ENCODE measurements at regions not wholly inside any gene's neighbourhood (a gene's known extent, or its start where the extent isn't known, plus 50 kb on each side); places are given as distances from the start of the nearest gene placed in this dataset.

DNA sequence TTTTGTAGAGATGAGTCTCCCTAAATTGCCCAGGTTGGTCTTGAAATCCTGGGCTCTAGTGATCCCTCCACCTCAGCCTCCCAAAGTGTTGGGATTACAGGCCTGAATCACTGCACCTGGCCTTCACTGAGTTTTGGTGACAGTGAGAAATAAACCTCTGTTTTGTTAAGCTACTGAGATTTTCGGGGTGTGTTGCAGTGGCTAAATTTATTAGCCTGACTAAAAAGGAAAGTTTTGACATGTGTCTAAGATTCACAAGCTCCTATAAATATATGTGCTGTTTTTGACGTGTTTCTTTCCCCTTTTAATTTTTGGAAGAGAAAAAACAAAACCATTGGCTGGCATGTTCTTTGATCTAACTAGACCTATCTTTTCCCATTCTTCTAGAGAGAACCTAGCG lies 190.5 kb upstream of the MC4R start:
- H3K4me3 ChIP-seq (ENCODE audit: low read depth, low read length): no peak overlapping the region
- TF ChIP-seq, protein P1, sequence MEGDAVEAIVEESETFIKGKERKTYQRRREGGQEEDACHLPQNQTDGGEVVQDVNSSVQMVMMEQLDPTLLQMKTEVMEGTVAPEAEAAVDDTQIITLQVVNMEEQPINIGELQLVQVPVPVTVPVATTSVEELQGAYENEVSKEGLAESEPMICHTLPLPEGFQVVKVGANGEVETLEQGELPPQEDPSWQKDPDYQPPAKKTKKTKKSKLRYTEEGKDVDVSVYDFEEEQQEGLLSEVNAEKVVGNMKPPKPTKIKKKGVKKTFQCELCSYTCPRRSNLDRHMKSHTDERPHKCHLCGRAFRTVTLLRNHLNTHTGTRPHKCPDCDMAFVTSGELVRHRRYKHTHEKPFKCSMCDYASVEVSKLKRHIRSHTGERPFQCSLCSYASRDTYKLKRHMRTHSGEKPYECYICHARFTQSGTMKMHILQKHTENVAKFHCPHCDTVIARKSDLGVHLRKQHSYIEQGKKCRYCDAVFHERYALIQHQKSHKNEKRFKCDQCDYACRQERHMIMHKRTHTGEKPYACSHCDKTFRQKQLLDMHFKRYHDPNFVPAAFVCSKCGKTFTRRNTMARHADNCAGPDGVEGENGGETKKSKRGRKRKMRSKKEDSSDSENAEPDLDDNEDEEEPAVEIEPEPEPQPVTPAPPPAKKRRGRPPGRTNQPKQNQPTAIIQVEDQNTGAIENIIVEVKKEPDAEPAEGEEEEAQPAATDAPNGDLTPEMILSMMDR (IDR thresholded peaks at IDR 0.05; ENCODE audit: insufficient read depth, low read depth, low read length, missing control alignments): no peak
- DNase-seq (ENCODE audit: low read depth): no peak

DNA sequence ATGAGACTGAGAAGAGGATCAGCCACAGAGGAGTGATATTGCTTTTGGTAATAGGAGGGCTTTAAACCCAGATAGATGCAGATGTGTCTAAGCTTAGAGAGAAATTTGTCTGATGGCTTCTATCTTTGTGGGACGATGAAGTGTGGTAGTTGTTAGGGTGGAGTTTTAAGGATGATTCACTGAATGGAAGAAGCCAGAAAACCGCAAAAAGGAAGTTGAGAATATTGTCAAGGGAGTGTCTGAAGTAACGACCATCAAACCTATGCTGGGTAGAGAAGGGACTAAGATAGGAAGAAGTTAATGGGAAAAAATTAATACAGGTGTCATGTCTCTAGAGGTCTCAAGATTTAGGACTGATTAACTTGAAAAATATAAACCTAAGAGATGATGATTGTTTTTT lies 195.6 kb upstream of the MC4R start:
- no peak overlapping the region for H3K4me3 ChIP-seq (ENCODE audit: low read depth, low read length)
- TF ChIP-seq, protein P1 (IDR thresholded peaks at IDR 0.05; ENCODE audit: insufficient read depth, low read depth, low read length, missing control alignments): no peak
- no peak for DNase-seq (ENCODE audit: low read depth)

DNA sequence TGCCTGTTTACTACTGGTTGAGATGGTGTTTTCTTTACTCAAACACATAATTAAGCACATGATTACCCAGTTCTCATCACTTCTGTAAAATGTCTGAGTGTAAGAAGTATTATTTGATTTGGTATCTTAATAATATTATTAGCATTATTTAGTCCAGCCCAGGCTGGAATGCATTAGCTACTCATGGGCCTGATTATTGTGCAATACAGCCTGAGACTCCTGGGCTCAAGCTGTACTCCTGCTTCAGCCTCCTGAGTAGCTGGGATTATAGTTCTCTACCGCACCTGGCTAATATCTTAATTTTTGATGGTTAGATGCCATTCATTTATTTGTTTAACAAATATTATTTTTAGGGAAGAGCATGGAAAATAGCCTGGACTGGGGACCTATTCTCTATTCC lies 197.6 kb upstream of the MC4R start:
- TF ChIP-seq, protein P1 (IDR thresholded peaks at IDR 0.05; ENCODE audit: insufficient read depth, low read depth, low read length, missing control alignments): no peak
- DNase-seq (ENCODE audit: low read depth): no peak
- H3K4me3 ChIP-seq (ENCODE audit: low read depth, low read length): no peak overlapping the region

DNA sequence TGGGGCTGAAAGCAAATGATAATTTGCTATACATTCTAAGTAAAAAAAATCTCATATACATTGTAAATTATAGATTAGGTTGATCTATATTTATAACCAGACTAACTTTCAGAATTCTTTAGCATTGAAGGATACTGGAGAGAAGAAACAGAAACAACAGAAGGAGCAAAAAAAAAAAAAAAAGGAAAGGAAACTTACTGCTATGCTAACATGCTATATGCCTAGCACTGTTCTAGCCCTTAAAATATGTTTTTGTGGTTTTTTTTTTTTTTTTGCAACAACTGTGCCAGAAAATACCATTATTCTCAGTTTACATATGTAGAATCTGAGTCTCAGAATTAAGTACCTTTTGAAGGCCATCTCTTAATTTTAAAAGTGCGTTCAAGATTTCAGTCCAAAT lies 204.9 kb upstream of the MC4R start:
- TF ChIP-seq, protein P1 (IDR thresholded peaks at IDR 0.05; ENCODE audit: insufficient read depth, low read depth, low read length, missing control alignments): no peak
- H3K4me3 ChIP-seq (ENCODE audit: low read depth, low read length): no peak overlapping the region
- no peak for DNase-seq (ENCODE audit: low read depth)

DNA sequence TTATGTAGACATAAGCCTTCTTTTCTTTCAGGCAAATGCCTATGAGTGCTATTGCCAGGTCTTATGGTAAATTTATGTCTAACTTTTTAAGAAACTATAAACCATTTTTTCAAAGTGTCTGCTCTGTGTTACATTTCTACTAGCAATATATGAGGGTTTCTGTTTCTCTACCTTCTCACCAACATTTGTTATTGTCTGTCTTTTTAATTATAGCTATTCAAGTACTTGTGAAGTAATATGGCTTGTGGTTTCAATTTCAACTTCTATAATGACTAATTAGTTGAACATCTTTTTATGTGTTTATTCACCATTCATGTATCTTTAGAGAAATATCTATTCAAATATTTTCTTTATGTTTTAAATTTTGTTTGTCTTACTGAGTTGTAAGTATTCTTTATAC lies 213.1 kb upstream of the MC4R start:
- DNase-seq (ENCODE audit: low read depth): no peak

DNA sequence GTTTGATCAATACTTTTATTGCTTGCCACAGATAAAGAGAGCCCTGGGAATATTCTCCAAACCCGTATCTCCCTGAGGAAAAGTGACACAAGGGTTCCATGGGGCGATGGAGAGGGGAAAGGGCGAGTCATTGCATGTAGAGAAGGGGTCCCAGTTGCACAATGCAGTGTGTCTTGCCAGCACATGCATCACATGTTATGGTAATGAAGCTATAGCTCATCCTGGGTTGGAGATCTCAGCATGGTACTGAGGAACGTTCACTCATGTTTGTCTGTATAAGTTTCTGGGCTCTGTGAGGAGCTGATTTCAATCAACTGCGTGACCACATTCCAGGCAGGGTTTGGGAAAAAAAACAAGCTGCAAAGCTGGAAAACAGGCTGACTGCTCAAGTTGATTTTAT lies 220.7 kb upstream of the MC4R start:
- TF ChIP-seq, protein P1 (IDR thresholded peaks at IDR 0.05; ENCODE audit: insufficient read depth, low read depth, low read length, missing control alignments): no peak
- DNase-seq (ENCODE audit: low read depth): no peak
- H3K4me3 ChIP-seq (ENCODE audit: low read depth, low read length): no peak overlapping the region

More for the DNA sequence above, 213.1 kb upstream of the MC4R start:
- TF ChIP-seq, protein P1 (IDR thresholded peaks at IDR 0.05; ENCODE audit: insufficient read depth, low read depth, low read length, missing control alignments): no peak
- H3K4me3 ChIP-seq (ENCODE audit: low read depth, low read length): no peak overlapping the region

DNA sequence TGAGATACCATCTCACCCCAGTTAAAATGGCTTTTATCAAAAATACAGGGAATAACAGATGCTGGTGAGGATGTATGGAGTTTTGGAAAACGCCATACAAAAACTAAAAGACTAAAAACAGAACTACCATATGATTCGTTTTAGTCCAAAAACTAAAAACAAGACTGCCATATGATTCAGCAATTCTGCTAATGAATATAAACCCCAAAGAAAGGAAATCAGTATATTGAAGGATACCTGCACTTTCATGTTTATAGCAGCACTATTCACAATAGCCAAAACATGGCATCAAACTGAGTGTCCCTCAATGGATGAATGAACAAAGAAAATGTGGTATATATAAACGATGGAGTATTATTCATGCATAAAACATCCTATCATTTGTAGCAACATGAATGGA lies 224.4 kb upstream of the MC4R start:
- no peak overlapping the region for H3K4me3 ChIP-seq (ENCODE audit: low read depth, low read length)
- TF ChIP-seq, protein P1 (IDR thresholded peaks at IDR 0.05; ENCODE audit: insufficient read depth, low read depth, low read length, missing control alignments): no peak
- no peak for DNase-seq (ENCODE audit: low read depth)
